ENCODE measurements at regions not wholly inside any gene's neighbourhood (a gene's known extent, or its start where the extent isn't known, plus 50 kb on each side); places are given as distances from the start of the nearest gene placed in this dataset.

DNA sequence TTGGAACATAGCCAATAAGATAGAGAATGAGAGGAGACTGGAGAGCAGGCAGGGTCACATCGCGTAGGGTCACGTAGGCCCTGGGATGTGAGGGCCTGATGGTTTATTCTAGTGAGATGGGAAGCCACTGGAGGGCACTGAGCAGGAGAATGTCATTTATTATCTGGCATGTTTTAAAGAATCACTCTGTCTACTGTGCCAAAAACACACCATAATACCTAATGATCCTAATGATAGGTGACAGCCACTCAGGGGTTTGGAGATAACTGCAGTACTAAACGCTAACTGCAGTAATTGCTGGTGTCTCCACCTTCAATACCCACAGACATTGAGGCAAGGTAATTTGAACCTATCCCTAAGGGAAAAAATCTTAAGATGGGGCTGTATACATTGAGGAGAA is 185.4 kb downstream of the TTLL7 start:
- Histone ChIP-seq H3K4me1 (ENCODE audit: control insufficient read depth, insufficient read depth, low read length, poor library complexity, severe bottlenecking) (no peaks in the 10 kb centered on the region), H3K9me3 (ENCODE audit: control insufficient read depth, low read length) (no peaks in the 10 kb centered on the region), H3K36me3 (ENCODE audit: control insufficient read depth, insufficient read depth, low read length) (no peaks in the 10 kb centered on the region), H3K4me3 (ENCODE audit: extremely low read depth, insufficient read depth, low read length, poor library complexity, severe bottlenecking) (no peak overlapping the region), H3K27ac (ENCODE audit: low read depth, low read length, severe bottlenecking) (no peak overlapping the region)
- 81 to 100% methylated on average over 3 of the region's 4 CpGs for WGBS, 2 experiments (ENCODE audit: insufficient coverage in 2 of 2)

DNA sequence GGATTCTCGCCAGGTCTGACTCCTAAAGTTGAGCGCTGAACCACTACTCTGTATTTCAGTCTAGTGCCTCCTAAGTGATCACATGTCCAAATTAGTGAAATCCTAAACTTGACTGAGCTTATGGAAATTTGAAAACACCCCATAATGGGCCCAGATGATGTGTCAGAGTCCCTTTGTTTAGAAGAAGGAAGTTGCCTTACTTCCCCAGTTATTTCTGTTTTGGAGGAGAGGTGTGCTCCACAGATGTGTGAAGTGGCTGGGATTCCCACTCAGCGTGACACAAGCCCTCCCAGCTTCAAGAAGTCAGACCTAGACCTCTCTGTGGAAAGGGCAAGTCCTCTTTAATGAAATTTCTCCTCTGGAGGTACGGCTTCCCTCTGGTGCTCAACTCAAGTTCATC is 188.8 kb downstream of the TTLL7 start:
- 94 to 100% methylated on average over 3 of the region's 4 CpGs for WGBS, 2 experiments (ENCODE audit: insufficient coverage in 2 of 2)
- Histone ChIP-seq H3K4me3 (ENCODE audit: extremely low read depth, insufficient read depth, low read length, poor library complexity, severe bottlenecking) (no peak overlapping the region), H3K27ac (ENCODE audit: low read depth, low read length, severe bottlenecking) (no peak overlapping the region)

DNA sequence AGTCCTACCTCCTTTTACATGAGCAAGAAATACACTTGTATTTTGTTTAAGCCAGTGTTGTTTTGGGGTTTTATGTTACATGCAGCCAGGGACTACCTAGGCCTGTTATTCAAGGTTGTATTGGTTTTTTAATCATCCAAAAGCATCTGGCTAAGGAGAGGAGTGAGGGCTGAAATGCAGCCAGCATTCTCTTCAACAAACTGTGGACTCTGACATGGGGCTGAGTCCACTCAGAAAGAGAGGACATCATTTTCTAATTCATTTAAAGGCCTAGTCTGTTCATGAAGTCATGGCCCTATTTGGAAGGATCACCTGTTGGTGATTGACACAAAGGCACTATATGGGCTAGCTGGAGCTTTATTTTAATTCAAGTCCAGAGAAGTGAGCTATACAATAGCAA is 190.4 kb downstream of the TTLL7 start:
- no peak overlapping the region for H3K4me3 ChIP-seq (ENCODE audit: extremely low read depth, insufficient read depth, low read length, poor library complexity, severe bottlenecking)
- no peak overlapping the region for H3K27ac ChIP-seq (ENCODE audit: low read depth, low read length, severe bottlenecking)
- no peaks in the 10 kb centered on the region for H3K9me3 ChIP-seq (ENCODE audit: control insufficient read depth, low read length)
- H3K36me3 ChIP-seq (ENCODE audit: control insufficient read depth, insufficient read depth, low read length), result no peaks in the 10 kb centered on the region
- no peaks in the 10 kb centered on the region for H3K4me1 ChIP-seq (ENCODE audit: control insufficient read depth, insufficient read depth, low read length, poor library complexity, severe bottlenecking)

More for the DNA sequence above, 188.8 kb downstream of the TTLL7 start:
- no peaks in the 10 kb centered on the region for H3K36me3 ChIP-seq (ENCODE audit: control insufficient read depth, insufficient read depth, low read length)
- H3K9me3 ChIP-seq (ENCODE audit: control insufficient read depth, low read length), result no peaks in the 10 kb centered on the region
- no peaks in the 10 kb centered on the region for H3K4me1 ChIP-seq (ENCODE audit: control insufficient read depth, insufficient read depth, low read length, poor library complexity, severe bottlenecking)

DNA sequence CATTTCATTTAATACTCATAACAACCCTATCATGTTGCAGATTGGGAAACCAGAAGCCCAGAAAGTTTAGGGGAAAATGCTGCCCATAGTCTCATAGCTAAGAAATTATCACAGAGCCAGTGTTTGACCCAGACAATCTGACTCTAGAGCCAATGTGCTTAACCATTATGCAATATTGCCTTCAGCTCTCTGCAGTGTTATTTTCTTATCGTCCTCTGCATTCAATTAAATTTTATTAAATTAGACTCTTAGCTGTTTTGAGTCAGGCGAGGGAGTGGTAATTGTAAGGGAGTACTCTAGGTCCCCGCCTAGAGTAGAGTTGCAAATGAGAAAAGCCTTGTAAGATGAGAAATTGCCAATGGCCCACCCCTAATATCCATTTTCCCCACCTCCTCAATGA is 191.1 kb downstream of the TTLL7 start:
- Histone ChIP-seq H3K4me3 (ENCODE audit: extremely low read depth, insufficient read depth, low read length, poor library complexity, severe bottlenecking) (no peak overlapping the region), H3K4me1 (ENCODE audit: control insufficient read depth, insufficient read depth, low read length, poor library complexity, severe bottlenecking) (no peaks in the 10 kb centered on the region), H3K27ac (ENCODE audit: low read depth, low read length, severe bottlenecking) (no peak overlapping the region), H3K9me3 (ENCODE audit: control insufficient read depth, low read length) (no peaks in the 10 kb centered on the region), H3K36me3 (ENCODE audit: control insufficient read depth, insufficient read depth, low read length) (no peaks in the 10 kb centered on the region)
- WGBS, 2 experiments (ENCODE audit: insufficient coverage in 2 of 2), result no CpG with 5 or more reads among the region's 3 CpGs

DNA sequence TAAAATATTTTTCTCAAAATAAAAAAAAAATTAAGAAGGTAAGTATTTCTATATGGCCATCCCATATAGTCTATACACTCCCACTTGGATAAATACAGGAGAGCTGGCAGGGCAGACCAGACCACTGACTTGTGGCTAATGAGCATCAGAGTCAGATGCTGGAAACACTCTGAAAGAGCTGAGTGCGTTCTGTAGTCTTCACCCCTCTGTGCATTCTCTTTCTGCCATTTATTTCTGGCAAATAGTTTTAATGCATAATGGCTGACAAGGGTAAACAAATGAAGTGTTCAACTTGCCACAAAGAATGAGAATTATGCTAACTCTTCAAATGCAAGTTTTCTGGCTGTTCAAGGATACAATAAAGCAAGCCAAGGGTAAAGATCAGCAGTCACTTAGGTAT is 191.7 kb downstream of the TTLL7 start:
- WGBS, 2 experiments (ENCODE audit: insufficient coverage in 2 of 2), result 100% methylated on average over 1 of the region's 1 CpG; no CpG with 5 or more reads in 1 of the 2 experiments
- no peaks in the 10 kb centered on the region for H3K9me3 ChIP-seq (ENCODE audit: control insufficient read depth, low read length)
- H3K4me1 ChIP-seq (ENCODE audit: control insufficient read depth, insufficient read depth, low read length, poor library complexity, severe bottlenecking), result no peaks in the 10 kb centered on the region
- no peaks in the 10 kb centered on the region for H3K36me3 ChIP-seq (ENCODE audit: control insufficient read depth, insufficient read depth, low read length)
- no peak overlapping the region for H3K27ac ChIP-seq (ENCODE audit: low read depth, low read length, severe bottlenecking)
- H3K4me3 ChIP-seq (ENCODE audit: extremely low read depth, insufficient read depth, low read length, poor library complexity, severe bottlenecking), result no peak overlapping the region

DNA sequence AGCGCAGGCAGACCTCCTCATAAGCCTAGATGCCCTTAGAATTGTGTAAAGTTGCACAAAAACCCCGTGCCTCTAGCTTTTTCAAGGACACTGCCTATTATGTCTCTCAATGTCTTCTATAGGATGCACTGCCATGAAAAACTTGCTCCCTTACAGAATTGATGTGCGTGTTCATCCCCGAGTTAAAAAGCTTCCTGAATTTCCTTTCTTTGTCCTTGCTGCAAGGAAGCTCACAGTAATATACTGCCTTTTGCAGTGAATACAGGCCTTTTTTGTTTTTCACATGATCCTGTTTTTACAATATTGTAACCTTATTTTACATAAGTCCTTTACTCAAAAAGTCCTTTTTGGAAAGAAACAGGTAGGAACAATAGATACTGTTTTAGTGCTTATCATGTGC is 193.0 kb downstream of the TTLL7 start:
- 85 to 89% methylated on average over 1 to 4 of the region's 4 CpGs for WGBS, 2 experiments (ENCODE audit: insufficient coverage in 2 of 2)
- no peaks in the 10 kb centered on the region for H3K4me1 ChIP-seq (ENCODE audit: control insufficient read depth, insufficient read depth, low read length, poor library complexity, severe bottlenecking)
- no peak overlapping the region for H3K27ac ChIP-seq (ENCODE audit: low read depth, low read length, severe bottlenecking)
- no peaks in the 10 kb centered on the region for H3K36me3 ChIP-seq (ENCODE audit: control insufficient read depth, insufficient read depth, low read length)
- H3K4me3 ChIP-seq (ENCODE audit: extremely low read depth, insufficient read depth, low read length, poor library complexity, severe bottlenecking), result no peak overlapping the region
- no peaks in the 10 kb centered on the region for H3K9me3 ChIP-seq (ENCODE audit: control insufficient read depth, low read length)

DNA sequence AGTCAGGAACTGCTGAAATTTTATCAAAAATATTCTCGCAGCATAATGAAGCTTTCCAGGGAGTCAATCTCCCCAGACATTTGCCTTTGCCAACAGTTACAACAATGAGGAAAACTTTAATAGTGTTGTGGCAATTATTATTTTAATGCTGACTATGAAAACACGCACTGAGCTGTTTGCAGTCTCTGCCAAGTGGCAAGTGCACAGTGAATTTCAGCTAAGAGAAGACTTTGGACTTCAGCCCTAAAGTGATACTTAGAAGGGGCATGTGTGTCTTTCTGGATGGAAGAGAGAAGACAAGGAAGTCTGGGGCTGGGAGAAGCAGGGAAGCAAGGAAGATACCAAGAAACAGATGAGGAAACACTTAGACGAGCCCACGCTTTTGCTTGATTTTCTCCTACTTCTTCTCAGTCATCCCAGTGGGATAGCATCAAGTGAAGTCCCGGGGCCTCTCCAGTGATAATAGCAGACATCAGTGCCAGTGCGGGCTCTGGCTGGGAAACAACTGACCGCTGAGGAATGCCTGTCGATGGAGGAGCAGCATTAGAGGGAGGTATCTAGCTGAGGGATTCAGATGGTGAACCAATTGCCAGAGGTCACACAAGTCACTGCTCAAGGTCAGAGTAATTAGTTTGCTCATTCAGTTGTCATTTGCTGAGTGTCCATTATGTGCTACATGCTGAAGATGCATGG is 196.3 kb downstream of the TTLL7 start:
- Histone ChIP-seq H3K9me3 (ENCODE audit: control insufficient read depth, low read length) (no peaks in the 10 kb centered on the region), H3K4me3 (ENCODE audit: extremely low read depth, insufficient read depth, low read length, poor library complexity, severe bottlenecking) (no peak overlapping the region), H3K36me3 (ENCODE audit: control insufficient read depth, insufficient read depth, low read length) (no peaks in the 10 kb centered on the region), H3K27ac (ENCODE audit: low read depth, low read length, severe bottlenecking) (no peak overlapping the region), H3K4me1 (ENCODE audit: control insufficient read depth, insufficient read depth, low read length, poor library complexity, severe bottlenecking) (no peaks in the 10 kb centered on the region)
- 80 to 81% methylated on average over 7 of the region's 8 CpGs for WGBS, 2 experiments (ENCODE audit: insufficient coverage in 2 of 2)

DNA sequence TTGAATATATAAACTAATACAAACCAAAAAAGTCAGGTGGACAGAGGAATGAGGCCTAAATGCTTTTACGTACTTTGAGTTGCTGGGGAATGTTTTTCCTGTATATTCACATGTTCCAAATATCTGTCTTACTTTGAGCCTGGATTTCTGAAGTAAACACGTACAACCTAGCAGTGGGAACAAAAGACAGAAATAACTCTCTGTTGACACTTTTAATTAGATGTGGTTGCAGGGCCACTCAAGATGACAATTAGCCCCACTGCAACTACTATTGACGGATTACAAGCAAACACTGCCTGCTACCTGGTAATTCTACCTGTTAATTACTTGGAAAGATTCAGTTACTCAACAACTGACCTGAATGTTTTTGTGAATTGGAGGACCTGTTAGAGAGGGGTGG is 196.9 kb downstream of the TTLL7 start:
- WGBS, 2 experiments (ENCODE audit: insufficient coverage in 2 of 2), result 80% methylated on average over 1 of the region's 3 CpGs; no CpG with 5 or more reads in 1 of the 2 experiments
- Histone ChIP-seq H3K4me3 (ENCODE audit: extremely low read depth, insufficient read depth, low read length, poor library complexity, severe bottlenecking) (no peak overlapping the region), H3K27ac (ENCODE audit: low read depth, low read length, severe bottlenecking) (no peak overlapping the region), H3K9me3 (ENCODE audit: control insufficient read depth, low read length) (no peaks in the 10 kb centered on the region), H3K36me3 (ENCODE audit: control insufficient read depth, insufficient read depth, low read length) (no peaks in the 10 kb centered on the region), H3K4me1 (ENCODE audit: control insufficient read depth, insufficient read depth, low read length, poor library complexity, severe bottlenecking) (no peaks in the 10 kb centered on the region)

DNA sequence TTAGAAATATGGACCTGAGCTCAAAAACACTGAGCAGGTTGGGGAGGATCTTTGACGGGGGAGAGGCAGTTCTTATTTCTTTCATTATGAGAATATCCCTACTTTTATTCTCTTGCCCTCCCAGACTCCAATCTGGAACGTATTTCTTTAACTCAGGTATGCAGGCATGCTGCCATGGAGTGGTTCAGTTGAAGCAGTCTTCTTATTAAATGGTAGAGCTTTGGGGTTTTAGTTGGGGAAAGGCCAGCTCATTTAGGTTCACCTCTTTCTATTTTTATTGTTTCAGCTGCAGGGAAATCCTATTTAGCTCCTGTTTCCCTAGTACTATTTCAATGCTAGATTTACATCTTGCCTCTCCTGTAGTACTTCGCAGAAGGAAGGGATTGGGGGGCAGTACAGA is 198.9 kb downstream of the TTLL7 start:
- H3K9me3 ChIP-seq (ENCODE audit: control insufficient read depth, low read length), result no peaks in the 10 kb centered on the region
- 86% methylated on average over 1 of the region's 3 CpGs; no CpG with 5 or more reads in 1 of the 2 experiments for WGBS, 2 experiments (ENCODE audit: insufficient coverage in 2 of 2)
- no peak overlapping the region for H3K4me3 ChIP-seq (ENCODE audit: extremely low read depth, insufficient read depth, low read length, poor library complexity, severe bottlenecking)
- no peaks in the 10 kb centered on the region for H3K4me1 ChIP-seq (ENCODE audit: control insufficient read depth, insufficient read depth, low read length, poor library complexity, severe bottlenecking)
- no peak overlapping the region for H3K27ac ChIP-seq (ENCODE audit: low read depth, low read length, severe bottlenecking)
- H3K36me3 ChIP-seq (ENCODE audit: control insufficient read depth, insufficient read depth, low read length), result no peaks in the 10 kb centered on the region

DNA sequence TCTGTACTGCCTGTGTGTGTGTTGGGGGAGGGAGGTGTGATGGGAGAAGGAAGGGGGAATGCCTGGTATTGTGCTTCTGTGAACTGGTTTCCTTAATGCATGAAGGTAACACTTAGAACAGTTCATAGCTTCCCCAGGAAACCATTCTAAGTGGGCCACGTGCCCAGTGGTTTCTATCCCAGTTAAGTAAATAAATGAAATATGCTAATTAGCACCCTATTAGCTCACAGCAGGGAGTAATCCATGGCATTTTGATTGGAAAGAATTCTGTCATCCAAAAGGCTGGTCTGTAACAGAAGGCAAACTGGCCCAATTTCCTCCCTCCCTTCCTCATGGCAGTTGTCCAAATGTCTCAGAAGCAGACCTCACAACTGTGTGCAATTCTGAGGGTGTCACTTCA is 199.3 kb downstream of the TTLL7 start:
- Histone ChIP-seq H3K36me3 (ENCODE audit: control insufficient read depth, insufficient read depth, low read length) (no peaks in the 10 kb centered on the region), H3K4me1 (ENCODE audit: control insufficient read depth, insufficient read depth, low read length, poor library complexity, severe bottlenecking) (no peaks in the 10 kb centered on the region), H3K9me3 (ENCODE audit: control insufficient read depth, low read length) (no peaks in the 10 kb centered on the region), H3K4me3 (ENCODE audit: extremely low read depth, insufficient read depth, low read length, poor library complexity, severe bottlenecking) (no peak overlapping the region), H3K27ac (ENCODE audit: low read depth, low read length, severe bottlenecking) (no peak overlapping the region)
- no CpG with 5 or more reads among the region's 1 CpG for WGBS, 2 experiments (ENCODE audit: insufficient coverage in 2 of 2)

DNA sequence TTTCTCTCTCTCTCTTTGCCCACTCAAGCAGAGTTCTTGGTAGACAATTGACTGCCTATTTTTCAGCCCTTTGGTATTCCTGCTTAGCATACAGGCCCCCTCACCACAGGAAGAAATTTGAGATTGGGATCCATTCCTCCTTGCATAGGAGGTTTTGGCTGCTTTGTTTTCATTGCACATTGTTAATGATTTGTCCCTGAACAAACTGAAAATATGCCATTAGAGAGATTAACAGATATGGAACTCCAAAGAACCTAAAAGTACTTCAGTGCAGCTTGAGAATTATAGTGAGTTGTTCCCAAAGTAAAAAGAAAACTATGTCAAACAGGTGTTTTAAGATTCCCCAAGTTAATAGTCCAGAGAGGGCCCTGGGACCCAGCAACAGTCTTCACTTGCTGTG is 200.0 kb downstream of the TTLL7 start:
- Histone ChIP-seq H3K4me1 (ENCODE audit: control insufficient read depth, insufficient read depth, low read length, poor library complexity, severe bottlenecking) (no peaks in the 10 kb centered on the region), H3K27ac (ENCODE audit: low read depth, low read length, severe bottlenecking) (no peak overlapping the region), H3K36me3 (ENCODE audit: control insufficient read depth, insufficient read depth, low read length) (no peaks in the 10 kb centered on the region), H3K9me3 (ENCODE audit: control insufficient read depth, low read length) (no peaks in the 10 kb centered on the region), H3K4me3 (ENCODE audit: extremely low read depth, insufficient read depth, low read length, poor library complexity, severe bottlenecking) (no peak overlapping the region)

Data from mesodermal cell (in vitro differentiated cells).